Prostate gland (tissue), 2 donors: ENCODE measurements at regions not wholly inside any gene's neighbourhood (a gene's known extent, or its start where the extent isn't known, plus 50 kb on each side); places are given as distances from the start of the nearest gene placed in this dataset.

ENCODE experiments used
- DNase-seq: peaks from one replicate; pipeline ENCODE4 v3.0.0-alpha.2; 2019; ENCODE audit warnings: low spot score
- H3K27ac ChIP-seq, 2 donors: fragments of 200-600 bp; sonication (generic); 2 replicates each; pipeline ENCODE4 v1.5.1; 2017 to 2019
- H3K27me3 ChIP-seq: fragments of 200-600 bp; sonication (generic); replicated peaks from 2 replicates; pipeline ENCODE4 v1.5.1; 2019; ENCODE audit not compliant: insufficient read depth
- H3K36me3 ChIP-seq, 2 donors: fragments of 200-600 bp; sonication (generic); 1 replicate in 1 of 2; 2 replicates in 1 of 2; pipeline versions ENCODE4 v1.5.1 to v1.8.1; 2017 to 2019
- H3K4me1 ChIP-seq: fragments of 200-600 bp; sonication (generic); replicated peaks from 2 replicates; pipeline ENCODE4 v1.5.1; 2019
- H3K4me3 ChIP-seq, 2 donors: fragments of 200-600 bp; sonication (generic); 2 replicates each; pipeline ENCODE4 v1.5.1; 2017 to 2019
- H3K9me3 ChIP-seq: fragments of 200-600 bp; sonication (generic); 2 replicates; pipeline ENCODE4 v1.5.1; 2017
- CTCF ChIP-seq, 4 experiments: fragments of 200-600 bp in 2 of 4; fragments of 450-650 bp in 2 of 4; sonication (generic) in 2 of 4; IDR thresholded peaks; 1 replicate in 3 of 4; 2 replicates in 1 of 4; pipeline ENCODE4 v1.5.1; 2016 to 2019; ENCODE audit warnings: antibody characterized with exemption in 4 of 4, mild to moderate bottlenecking in 2 of 4, moderate library complexity in 2 of 4
- POLR2A ChIP-seq: fragments of 450-650 bp; IDR thresholded peaks from one replicate; pipeline ENCODE4 v1.6.1; 2016; ENCODE audit warnings: antibody characterized with exemption, mild to moderate bottlenecking
- POLR2AphosphoS5 ChIP-seq: sonication (generic); formaldehyde crosslinking; IDR thresholded peaks from one replicate; pipeline ENCODE4 v1.6.1; 2017; ENCODE audit warnings: antibody characterized with exemption
- WGBS: methylation state at CpG from one replicate; pipeline ENCODE4 v1.1.5; 2018; 5-methylcytosine and 5-hydroxymethylcytosine counted together
- intact Hi-C: fragments of 100-400 bp; cut with DNase I; formaldehyde crosslinking; loops from one replicate; pipeline ENCODE4 v1.14.2; 2022

GRCh38 chr6:21666853-21667681 lies 73.5 kb downstream of the SOX4 start:
- Histone ChIP-seq H3K36me3 (no peaks in the 10 kb centered on the region), H3K4me3 (peak overlapping the region; percentile 36 to 37), H3K27ac (peak overlapping the region; percentile 57), H3K4me1 (no peaks in the 10 kb centered on the region), H3K9me3 (no peaks in the 10 kb centered on the region), H3K27me3 (no peaks in the 10 kb centered on the region)
- no peak for DNase-seq
- TF ChIP-seq POLR2AphosphoS5 (no peak), CTCF (IDR thresholded peaks at IDR 0.05) (no peak), POLR2A (no peak)
- WGBS = 7% methylated on average over 27 of the region's 27 CpGs
- intact Hi-C loops = loop anchor here (5.0 to 10.0 kb wide), 3 partner anchors 70 to 268 kb away; no protein-coding TSS in a partner anchor

- Histone ChIP-seq H3K36me3 (no peaks in the 10 kb centered on the region), H3K4me3 (no peak overlapping the region), H3K27ac (no peak overlapping the region), H3K4me1 (no peaks in the 10 kb centered on the region), H3K27me3 (no peaks in the 10 kb centered on the region), H3K9me3 (no peaks in the 10 kb centered on the region)
- intact Hi-C loops = loop anchor here (5.0 to 10.0 kb wide), 3 partner anchors 71 to 266 kb away; no protein-coding TSS in a partner anchor
- TF ChIP-seq CTCF (IDR thresholded peaks at IDR 0.05) (no peak), POLR2AphosphoS5 (no peak), POLR2A (no peak)
- 32% methylated on average over 3 of the region's 3 CpGs for WGBS
- DNase-seq = no peak
Observed at GRCh38 chr6:21668795-21669194, 75.2 kb downstream of the SOX4 start.

GRCh38 chr6:21676769-21677168 lies 83.2 kb downstream of the SOX4 start:
- H3K4me1 ChIP-seq = no peaks in the 10 kb centered on the region
- intact Hi-C loops = no loop called here
- TF ChIP-seq POLR2AphosphoS5 = no peak
- no peak for TF ChIP-seq POLR2A
- TF ChIP-seq CTCF (IDR thresholded peaks at IDR 0.05) = no peak
- no peaks in the 10 kb centered on the region for H3K36me3 ChIP-seq
- no peaks in the 10 kb centered on the region for H3K9me3 ChIP-seq
- 44% methylated on average over 2 of the region's 2 CpGs for WGBS
- H3K27ac ChIP-seq = no peak overlapping the region
- no peaks in the 10 kb centered on the region for H3K27me3 ChIP-seq
- no peak for DNase-seq
- H3K4me3 ChIP-seq = no peak overlapping the region

- Histone ChIP-seq H3K4me1 (no peaks in the 10 kb centered on the region), H3K27me3 (no peaks in the 10 kb centered on the region), H3K27ac (no peak overlapping the region), H3K36me3 (no peaks in the 10 kb centered on the region), H3K9me3 (no peaks in the 10 kb centered on the region), H3K4me3 (no peak overlapping the region)
- TF ChIP-seq CTCF (IDR thresholded peaks at IDR 0.05) (no peak), POLR2AphosphoS5 (no peak), POLR2A (no peak)
- WGBS = 76% methylated on average over 6 of the region's 6 CpGs
- DNase-seq = no peak
- intact Hi-C loops = no loop called here
Observed at GRCh38 chr6:21678990-21679389, 85.4 kb downstream of the SOX4 start.

- Histone ChIP-seq H3K27ac (no peak overlapping the region), H3K4me3 (no peak overlapping the region), H3K27me3 (no peaks in the 10 kb centered on the region), H3K4me1 (no peaks in the 10 kb centered on the region), H3K9me3 (no peaks in the 10 kb centered on the region), H3K36me3 (no peaks in the 10 kb centered on the region)
- TF ChIP-seq CTCF (IDR thresholded peaks at IDR 0.05) (no peak), POLR2AphosphoS5 (no peak), POLR2A (no peak)
- DNase-seq = no peak
- WGBS = 55% methylated on average over 2 of the region's 2 CpGs
- intact Hi-C loops = no loop called here
Observed at GRCh38 chr6:21679761-21680265, 86.3 kb downstream of the SOX4 start.
